Immature natural killer cell (primary cell): ENCODE measurements at regions not wholly inside any gene's neighbourhood (a gene's known extent, or its start where the extent isn't known, plus 50 kb on each side); places are given as distances from the start of the nearest gene placed in this dataset.
"Not testable (repeated sequence)": the region's sequence is repeated elsewhere in the genome, so short reads cannot be mapped to it uniquely, and the experiment has no call there.

Experiments
- DNase-seq, 3 donors: peaks; one replicate each; pipeline ENCODE4 v3.0.0; 2022; ENCODE audit warnings: mixed read lengths in 1 of 3
- H3K27ac Mint-ChIP-seq, 6 donors: one replicate each; pipeline ENCODE4 v1.8.0; 2020; ENCODE audit warnings: mixed read lengths in 6 of 6, mild to moderate bottlenecking in 5 of 6, inconsistent platforms in 4 of 6, moderate library complexity in 3 of 6
- H3K27me3 Mint-ChIP-seq, 3 donors: one replicate each; pipeline ENCODE4 v1.8.0; 2020 to 2021; ENCODE audit warnings: low read depth in 3 of 3, mild to moderate bottlenecking in 3 of 3, mixed read lengths in 3 of 3, moderate library complexity in 3 of 3, inconsistent platforms in 1 of 3
- H3K36me3 Mint-ChIP-seq, 3 donors: one replicate each; pipeline ENCODE4 v1.8.0; 2020; ENCODE audit warnings: mixed read lengths in 3 of 3, inconsistent platforms in 2 of 3, mild to moderate bottlenecking in 2 of 3
- H3K4me1 Mint-ChIP-seq, 2 donors: one replicate each; pipeline ENCODE4 v1.8.0; 2020; ENCODE audit warnings: inconsistent platforms in 2 of 2, mild to moderate bottlenecking in 2 of 2, mixed read lengths in 2 of 2, moderate library complexity in 1 of 2
- H3K4me3 Mint-ChIP-seq, 5 donors: one replicate each; pipeline ENCODE4 v1.8.0; 2020; ENCODE audit warnings: mild to moderate bottlenecking in 5 of 5, mixed read lengths in 5 of 5, inconsistent platforms in 3 of 5, moderate library complexity in 3 of 5
- H3K9me3 Mint-ChIP-seq, 6 donors: one replicate each; pipeline ENCODE4 v1.8.0; 2020; ENCODE audit warnings: mild to moderate bottlenecking in 6 of 6, mixed read lengths in 6 of 6, inconsistent platforms in 4 of 6, moderate library complexity in 3 of 6

DNA sequence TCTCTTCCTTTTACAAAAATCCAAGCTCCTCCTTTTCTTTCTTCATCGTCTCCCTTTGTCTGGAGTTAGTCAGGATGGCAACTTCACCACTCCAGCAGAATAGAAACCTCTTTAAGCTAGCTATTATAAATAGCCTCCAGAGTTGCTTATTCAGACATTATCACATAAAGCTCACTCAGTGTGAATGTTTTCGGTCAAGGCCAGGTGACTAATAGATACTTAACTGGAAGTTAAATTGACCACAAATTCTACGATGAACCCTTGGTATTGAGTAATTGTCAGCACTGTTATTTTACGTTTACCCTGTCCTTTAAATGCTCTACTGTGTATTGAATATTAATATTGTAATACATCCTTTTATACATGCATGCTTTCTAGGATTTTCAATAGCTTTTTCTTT, 340.4 kb downstream of the OTUD1 start:
- Mint-ChIP-seq H3K27ac (no peak overlapping the region), H3K27me3 (peaks cover 0 to 1% (median 0%) of the 10 kb centered on the region in 3 donors), H3K36me3 (no peaks in the 10 kb centered on the region), H3K4me1 (no peaks in the 10 kb centered on the region), H3K4me3 (no peak overlapping the region), H3K9me3 (peaks cover 0 to 1% (median 0%) of the 10 kb centered on the region in 6 donors)
- no peak for DNase-seq

DNA sequence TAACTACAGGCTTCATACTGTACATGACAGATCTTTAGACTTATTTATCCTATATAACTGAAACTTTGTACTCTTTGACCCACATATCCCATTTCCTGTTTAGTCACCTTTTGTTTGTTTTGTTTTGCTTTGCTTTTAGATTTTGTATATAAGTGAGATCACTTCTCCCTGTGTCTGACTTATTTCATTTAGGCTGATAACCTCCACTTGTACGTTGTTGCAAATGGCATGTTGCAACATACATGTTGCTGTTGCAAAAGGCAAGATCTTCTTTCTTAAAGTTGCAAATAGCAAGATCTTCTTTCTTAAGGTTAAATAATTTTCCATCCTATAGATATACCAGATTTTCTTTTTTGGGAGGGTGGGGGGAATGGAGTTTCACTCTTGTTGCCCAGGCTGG, 341.5 kb downstream of the OTUD1 start:
- Mint-ChIP-seq H3K4me1 (no peaks in the 10 kb centered on the region), H3K4me3 (no peak overlapping the region)

DNA sequence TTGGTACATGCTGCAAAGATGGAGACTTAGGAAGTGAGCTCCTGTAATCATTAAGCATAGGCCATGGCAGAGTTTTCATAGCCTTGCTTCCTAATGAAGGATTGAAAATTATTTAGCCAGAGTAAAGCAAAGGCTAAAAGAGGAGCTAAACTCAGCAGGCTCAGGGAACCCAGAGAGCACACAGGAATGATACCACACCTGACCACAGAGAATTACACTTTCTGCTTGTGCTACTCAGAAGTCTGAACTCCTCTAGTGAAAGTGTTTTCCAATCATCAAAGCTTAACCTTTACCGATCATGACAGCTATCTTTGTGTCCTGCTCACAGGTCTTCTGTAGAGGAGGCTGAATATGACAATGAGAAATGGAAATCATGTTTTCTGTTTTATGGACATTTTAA, 347.7 kb downstream of the OTUD1 start:
- Mint-ChIP-seq H3K9me3 (peaks cover 0 to 5% (median 0%) of the 10 kb centered on the region in 6 donors), H3K27ac (no peak overlapping the region), H3K27me3 (peaks cover 0 to 1% (median 0%) of the 10 kb centered on the region in 3 donors), H3K4me3 (no peak overlapping the region), H3K4me1 (no peaks in the 10 kb centered on the region), H3K36me3 (no peaks in the 10 kb centered on the region)
- no peak for DNase-seq

More for the DNA sequence above, 341.5 kb downstream of the OTUD1 start:
- no peaks in the 10 kb centered on the region for H3K36me3 Mint-ChIP-seq
- no peak for DNase-seq
- H3K27me3 Mint-ChIP-seq = no peaks in the 10 kb centered on the region
- peaks cover 0 to 5% (median 0%) of the 10 kb centered on the region in 6 donors for H3K9me3 Mint-ChIP-seq
- no peak overlapping the region for H3K27ac Mint-ChIP-seq

DNA sequence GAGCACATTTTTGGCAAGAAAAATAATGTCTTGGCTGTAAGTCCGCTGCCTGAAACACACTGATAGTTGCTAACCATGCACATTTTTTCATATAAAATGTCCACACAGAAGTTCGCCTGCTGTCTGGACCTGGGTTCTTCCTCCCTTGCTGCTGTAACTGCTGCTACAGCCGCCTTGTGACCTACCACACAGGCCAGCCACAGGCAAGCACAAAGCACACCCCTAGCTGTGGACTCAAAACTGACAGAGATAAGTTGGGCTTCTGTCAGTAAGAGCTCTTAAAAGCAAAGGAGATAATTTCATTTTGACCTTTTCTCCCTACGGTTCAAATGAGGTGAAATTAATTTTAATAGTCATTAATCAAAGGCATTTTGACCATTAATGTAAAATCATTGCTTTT, 354.7 kb downstream of the OTUD1 start:
- no peak for DNase-seq
- Mint-ChIP-seq H3K4me3 (no peak overlapping the region), H3K27me3 (peaks cover 0 to 3% (median 1%) of the 10 kb centered on the region in 3 donors), H3K4me1 (no peaks in the 10 kb centered on the region), H3K27ac (no peak overlapping the region), H3K36me3 (no peaks in the 10 kb centered on the region), H3K9me3 (peaks cover 0 to 17% (median 1%) of the 10 kb centered on the region in 6 donors)

DNA sequence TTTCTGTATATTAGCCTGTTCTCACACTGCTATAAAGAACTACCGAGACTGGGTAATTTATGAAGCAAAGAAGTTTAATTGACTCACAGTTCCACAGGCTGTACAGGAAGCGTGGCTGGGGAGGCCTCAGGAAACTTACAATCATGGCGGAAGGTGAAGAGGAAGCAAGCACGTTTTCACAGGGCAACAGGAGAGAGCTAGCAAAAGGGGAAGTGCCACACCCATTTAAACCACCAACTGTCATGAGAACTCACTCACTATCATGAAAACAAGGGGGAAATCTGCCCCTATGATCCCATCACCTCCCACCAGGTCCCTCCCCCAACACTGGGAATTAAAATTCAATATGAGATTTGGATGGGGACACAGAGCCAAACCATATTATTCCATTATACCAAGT, 358.6 kb downstream of the OTUD1 start:
- DNase-seq, H3K27me3 Mint-ChIP-seq, H3K27ac Mint-ChIP-seq, H3K4me3 Mint-ChIP-seq, H3K36me3 Mint-ChIP-seq, H3K4me1 Mint-ChIP-seq: not testable (repeated sequence)
- H3K9me3 Mint-ChIP-seq = peaks cover 0 to 23% (median 1%) of the 10 kb centered on the region in 6 donors

DNA sequence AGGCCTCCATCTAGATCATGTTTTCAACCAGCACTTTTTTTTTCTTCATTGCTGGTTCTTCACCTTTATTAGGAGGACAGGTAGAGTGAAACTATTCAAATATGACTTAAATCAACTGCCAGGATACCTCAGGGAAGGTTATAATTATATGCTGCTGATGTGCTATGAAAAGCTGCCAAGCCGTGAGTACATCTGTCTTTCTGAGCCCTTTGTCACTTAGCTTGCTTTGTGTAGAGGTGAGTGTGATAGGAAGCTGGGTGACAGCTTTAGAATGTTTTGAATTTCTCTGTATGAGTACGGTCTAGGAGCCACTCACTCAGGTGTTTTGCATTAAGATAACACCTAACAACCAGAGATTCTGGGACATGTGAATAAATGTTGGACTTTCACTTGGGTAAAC, 365.2 kb downstream of the OTUD1 start:
- H3K27ac Mint-ChIP-seq = no peak overlapping the region
- no peak overlapping the region for H3K4me3 Mint-ChIP-seq
- no peaks in the 10 kb centered on the region for H3K4me1 Mint-ChIP-seq
- H3K36me3 Mint-ChIP-seq = no peaks in the 10 kb centered on the region
- DNase-seq = no peak
- peaks cover 0 to 11% (median 2%) of the 10 kb centered on the region in 6 donors for H3K9me3 Mint-ChIP-seq
- H3K27me3 Mint-ChIP-seq = peaks cover 0 to 2% (median 0%) of the 10 kb centered on the region in 3 donors

DNA sequence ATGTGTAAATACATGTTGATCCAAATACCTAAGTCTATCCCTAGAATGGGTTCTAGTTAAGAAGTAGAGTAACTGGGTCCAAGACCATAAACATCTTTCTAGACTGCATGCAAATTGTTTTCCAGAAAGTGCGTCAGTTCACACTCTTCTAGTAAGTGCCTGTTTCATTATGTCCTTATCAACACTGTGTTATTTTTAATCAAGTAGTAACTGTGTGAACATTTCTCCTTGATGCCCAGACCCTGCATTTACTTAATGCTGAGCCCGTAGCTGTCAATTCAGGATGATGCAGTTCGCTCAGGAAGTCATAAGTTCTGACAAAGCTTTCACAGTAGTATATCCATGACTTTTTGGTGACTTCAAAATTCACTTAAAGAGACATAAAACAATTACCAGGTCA, 374.8 kb downstream of the OTUD1 start:
- no peak overlapping the region for H3K27ac Mint-ChIP-seq
- H3K36me3 Mint-ChIP-seq = no peaks in the 10 kb centered on the region
- no peaks in the 10 kb centered on the region for H3K4me1 Mint-ChIP-seq
- H3K9me3 Mint-ChIP-seq = no peaks in the 10 kb centered on the region
- no peak overlapping the region for H3K4me3 Mint-ChIP-seq
- peaks cover 0 to 2% (median 0%) of the 10 kb centered on the region in 3 donors for H3K27me3 Mint-ChIP-seq
- DNase-seq = no peak

DNA sequence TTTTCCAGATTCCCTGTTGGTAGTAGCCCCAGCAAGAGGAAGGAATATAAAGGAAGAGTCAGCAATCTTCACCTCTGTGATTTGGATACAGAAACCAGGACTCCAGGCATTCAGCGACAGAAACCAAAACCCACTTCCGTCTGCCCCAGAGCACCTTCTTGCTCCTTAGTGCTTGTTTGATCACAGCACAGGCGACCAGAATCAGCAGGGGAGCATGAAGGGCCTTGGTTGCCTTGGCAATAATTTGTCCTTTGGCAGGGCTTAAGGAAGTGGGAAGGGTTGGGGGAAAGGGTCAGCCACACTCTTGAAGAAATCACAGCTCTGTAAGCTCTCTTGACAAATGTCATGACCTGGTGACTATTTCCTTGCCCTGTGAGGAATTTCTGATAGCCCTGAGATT, 379.6 kb downstream of the OTUD1 start:
- no peaks in the 10 kb centered on the region for H3K36me3 Mint-ChIP-seq
- H3K27ac Mint-ChIP-seq = no peak overlapping the region
- H3K4me3 Mint-ChIP-seq = no peak overlapping the region
- H3K27me3 Mint-ChIP-seq = no peaks in the 10 kb centered on the region
- peaks cover 0 to 5% (median under 1%) of the 10 kb centered on the region in 6 donors for H3K9me3 Mint-ChIP-seq
- DNase-seq = no peak
- no peaks in the 10 kb centered on the region for H3K4me1 Mint-ChIP-seq

DNA sequence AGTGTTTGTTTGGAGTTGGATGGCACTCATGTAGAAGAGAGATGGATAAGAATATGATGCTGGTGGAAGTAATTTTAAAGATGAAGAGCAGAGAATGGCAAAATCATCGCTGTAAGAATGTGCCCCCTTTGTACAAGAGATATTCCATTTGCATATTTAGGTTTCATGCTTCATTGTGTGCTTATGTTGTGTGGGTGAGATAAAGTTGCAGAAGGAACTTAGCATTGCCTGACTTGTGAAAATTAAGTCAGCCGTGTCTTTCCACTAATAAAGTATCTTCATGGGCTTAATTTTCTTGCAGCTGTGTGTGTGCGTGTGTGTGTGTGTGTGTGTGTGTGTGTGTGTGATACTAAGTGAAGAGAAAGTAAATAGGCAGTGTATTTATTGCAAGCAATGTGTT, 381.9 kb downstream of the OTUD1 start:
- Mint-ChIP-seq H3K4me1 (no peaks in the 10 kb centered on the region), H3K36me3 (no peaks in the 10 kb centered on the region)
- no peak for DNase-seq

DNA sequence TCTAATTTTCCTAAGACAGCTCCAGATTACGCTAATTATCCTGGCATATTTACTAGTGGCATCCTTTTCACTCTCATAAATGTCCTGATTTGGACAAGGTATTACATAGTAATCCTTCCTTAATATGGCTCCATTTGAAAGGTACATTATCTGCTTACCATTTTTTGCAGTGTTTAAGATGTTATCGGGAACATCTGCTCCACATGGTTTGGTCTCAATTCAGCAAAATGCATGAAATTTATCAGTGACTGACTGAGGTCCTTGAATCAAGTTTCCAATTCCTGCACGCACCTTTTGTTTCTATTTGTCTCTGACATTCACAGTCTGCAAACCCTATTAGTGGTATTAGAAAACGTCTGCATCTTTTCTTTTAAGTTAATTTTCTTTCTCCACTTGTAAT, 384.1 kb upstream of the KIAA1217 start:
- Mint-ChIP-seq H3K9me3 (peaks cover 2 to 15% (median 3%) of the 10 kb centered on the region in 6 donors), H3K27ac (no peak overlapping the region), H3K27me3 (peaks cover 0 to 2% (median 0%) of the 10 kb centered on the region in 3 donors), H3K4me1 (no peaks in the 10 kb centered on the region), H3K4me3 (no peak overlapping the region), H3K36me3 (no peaks in the 10 kb centered on the region)
- DNase-seq = no peak

More for the DNA sequence above, 381.9 kb downstream of the OTUD1 start:
- H3K9me3 Mint-ChIP-seq = peaks cover 0 to 11% (median 3%) of the 10 kb centered on the region in 6 donors
- no peak overlapping the region for H3K4me3 Mint-ChIP-seq
- H3K27me3 Mint-ChIP-seq = no peaks in the 10 kb centered on the region
- no peak overlapping the region for H3K27ac Mint-ChIP-seq

DNA sequence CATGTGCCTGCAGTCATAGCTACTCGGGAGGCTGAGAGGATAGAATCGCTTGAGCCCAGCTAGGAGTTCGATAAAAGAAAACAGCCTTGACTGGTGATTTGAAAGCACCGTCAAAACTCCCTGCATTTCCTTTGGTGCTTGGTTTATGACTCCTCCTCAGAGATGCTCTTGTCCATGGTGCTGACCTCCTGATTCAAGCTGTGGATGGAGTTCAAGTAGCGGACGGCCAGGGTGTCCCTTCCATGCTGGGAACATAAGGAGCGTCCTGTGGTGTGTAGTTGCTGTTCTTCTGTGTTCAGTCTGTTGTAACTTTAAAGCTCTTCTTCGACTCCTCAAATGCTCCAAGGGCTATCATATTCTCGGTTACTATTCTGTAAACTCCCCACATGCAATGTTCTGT, 382.5 kb upstream of the KIAA1217 start:
- Mint-ChIP-seq H3K36me3 (no peaks in the 10 kb centered on the region), H3K27me3 (peaks cover 0 to 2% (median 2%) of the 10 kb centered on the region in 3 donors), H3K9me3 (peaks cover 3 to 15% (median 4%) of the 10 kb centered on the region in 6 donors), H3K4me3 (no peak overlapping the region), H3K27ac (no peak overlapping the region), H3K4me1 (no peaks in the 10 kb centered on the region)
- no peak for DNase-seq

DNA sequence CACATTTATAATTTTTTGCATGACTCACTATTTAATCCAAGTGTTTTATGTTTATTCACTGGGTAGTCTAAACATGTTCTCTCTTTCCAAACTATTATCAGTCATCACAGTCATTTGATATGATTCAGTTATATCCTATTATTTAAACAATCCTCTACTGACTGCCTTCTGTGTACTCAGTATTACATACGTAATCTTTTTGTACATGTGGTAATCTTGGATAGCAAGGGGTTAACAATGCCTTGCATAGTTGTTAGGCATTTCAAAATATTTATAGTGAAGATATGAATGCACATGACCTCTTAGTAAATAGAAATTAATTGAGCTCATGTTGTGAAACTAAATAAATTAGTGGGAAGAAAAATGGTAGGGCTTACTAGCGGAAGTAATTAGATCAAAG, 379.4 kb upstream of the KIAA1217 start:
- Mint-ChIP-seq H3K4me1 (no peaks in the 10 kb centered on the region), H3K9me3 (peaks cover 1 to 14% (median 4%) of the 10 kb centered on the region in 6 donors), H3K27me3 (peaks cover 0 to 2% (median 2%) of the 10 kb centered on the region in 3 donors), H3K27ac (no peak overlapping the region), H3K36me3 (no peaks in the 10 kb centered on the region), H3K4me3 (no peak overlapping the region)
- no peak for DNase-seq

DNA sequence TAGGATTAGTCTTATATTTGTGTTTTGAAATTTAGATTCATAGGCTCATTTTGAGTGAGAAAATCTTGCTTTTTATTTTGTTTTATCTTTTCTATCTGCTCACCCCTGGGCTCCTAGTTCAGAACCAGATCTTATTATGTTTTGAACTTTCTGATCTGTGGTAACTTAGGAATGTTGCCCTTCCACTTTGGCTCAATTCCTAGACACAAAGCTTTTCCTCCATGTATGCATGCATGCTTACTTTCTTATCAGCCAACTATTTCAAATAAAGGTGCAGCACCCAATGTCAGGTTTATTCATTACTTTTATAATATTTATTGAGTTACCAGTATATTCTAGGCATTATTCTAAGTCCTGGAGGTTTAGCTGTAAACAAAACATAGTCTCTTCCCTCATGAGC, 374.8 kb upstream of the KIAA1217 start:
- DNase-seq = no peak
- Mint-ChIP-seq H3K4me3 (no peak overlapping the region), H3K27ac (no peak overlapping the region), H3K36me3 (no peaks in the 10 kb centered on the region), H3K27me3 (peaks cover 0 to 3% (median 2%) of the 10 kb centered on the region in 3 donors), H3K9me3 (peaks cover 0 to 11% (median 1%) of the 10 kb centered on the region in 6 donors), H3K4me1 (no peaks in the 10 kb centered on the region)

DNA sequence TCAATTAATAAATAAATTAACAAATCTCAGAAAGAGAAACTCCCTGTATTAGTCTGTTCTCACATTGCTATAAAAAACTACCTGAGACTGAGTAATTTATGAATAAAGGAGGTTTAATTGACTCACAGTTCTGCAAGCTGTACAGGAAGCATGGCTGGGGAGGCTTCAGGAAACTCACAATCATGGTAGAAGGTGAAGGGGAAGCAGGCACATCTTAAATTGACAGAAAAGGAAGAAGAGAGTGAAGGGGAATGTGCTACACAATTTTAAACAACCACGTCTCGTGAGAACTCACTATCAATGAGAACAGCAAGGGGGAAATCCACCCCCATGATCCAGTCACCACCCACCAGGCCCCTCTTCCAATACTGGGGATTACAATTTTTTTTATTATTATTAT, 358.3 kb upstream of the KIAA1217 start:
- Mint-ChIP-seq H3K27me3 (peaks cover 0 to 1% (median 0%) of the 10 kb centered on the region in 3 donors), H3K27ac (no peak overlapping the region), H3K36me3 (no peaks in the 10 kb centered on the region), H3K4me1 (no peaks in the 10 kb centered on the region), H3K9me3 (peaks cover 11 to 29% (median 16%) of the 10 kb centered on the region in 6 donors), H3K4me3 (no peak overlapping the region)
- DNase-seq = no peak

DNA sequence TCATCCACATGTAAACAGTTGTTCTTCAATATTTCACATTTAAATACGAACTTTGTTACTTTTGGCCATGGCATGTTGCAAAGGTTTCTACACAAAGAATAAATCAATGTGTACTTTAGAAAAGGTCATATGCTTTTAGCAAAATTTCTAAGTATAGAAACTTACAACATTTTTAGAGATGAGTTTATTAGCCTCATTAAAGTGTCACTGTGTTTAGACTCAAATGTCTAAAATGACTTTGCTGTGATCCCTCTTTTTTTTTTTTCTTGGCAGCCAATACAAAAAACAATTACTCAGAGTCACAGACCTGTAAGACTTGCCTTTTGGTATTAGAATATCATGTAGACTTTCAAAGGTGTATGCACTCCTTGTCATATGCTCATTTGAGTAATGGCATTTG, 349.3 kb upstream of the KIAA1217 start:
- Mint-ChIP-seq H3K27ac (no peak overlapping the region), H3K4me3 (no peak overlapping the region), H3K36me3 (no peaks in the 10 kb centered on the region), H3K9me3 (peaks cover 0 to 6% (median 4%) of the 10 kb centered on the region in 6 donors), H3K4me1 (no peaks in the 10 kb centered on the region), H3K27me3 (no peaks in the 10 kb centered on the region)
- no peak for DNase-seq
